HCT116 (cell line): ENCODE measurements at regions not wholly inside any gene's neighbourhood (a gene's known extent, or its start where the extent isn't known, plus 50 kb on each side); places are given as distances from the start of the nearest gene placed in this dataset.

Source experiments
- ATAC-seq: fragments of 200-7000 bp; cut with Tn5 transposase; 2 replicates; pipeline ENCODE4 v1.9.1; 2020; ENCODE audit warnings: mild to moderate bottlenecking, moderate library complexity
- BruUV-seq: library from RNA; stranded (reverse); fragments of 400-500 nt; replicated peaks from 2 replicates; lab custom pipeline; 2021; lab: Mats Ljungman, UMichigan
- CTCF ChIA-PET: fragments of 300-600 bp; sonication (Branson Sonifier 250); formaldehyde crosslinking; loops from one replicate; lab custom pipeline; 2021; ENCODE audit warnings: antibody characterized with exemption; lab: Charles Lee
- POLR2A ChIA-PET: fragments of 300-600, 350-600 bp; sonication (Branson Sonifier 250); formaldehyde crosslinking; loops from one replicate; lab custom pipeline; 2021; ENCODE audit warnings: antibody characterized with exemption; lab: Charles Lee
- RAD21 ChIA-PET, 2 experiments: fragments of 300-600 bp; sonication (Branson Sonifier 250); formaldehyde crosslinking; loops; one replicate each; lab custom pipeline; 2023; ENCODE audit warnings: low total read pairs in 2 of 2; ENCODE audit not compliant: uncharacterized antibody in 2 of 2, unreplicated experiment in 2 of 2, low non-redundant PET in 1 of 2; lab: Charles Lee
- DNase-seq: peaks from one replicate; pipeline ENCODE4 v3.0.0-alpha.2; 2010; ENCODE audit warnings: low read depth, low spot score
- H2AFZ ChIP-seq: fragments of 200-600 bp; shearing (Covaris generic), sonication (generic); 2 replicates; pipeline ENCODE4 v1.6.1; 2017; ENCODE audit warnings: low read depth, mixed run types, mixed read lengths, antibody characterized with exemption, low read length; ENCODE audit not compliant: poor library complexity, severe bottlenecking
- H3K27ac ChIP-seq: 2 replicates; pipeline ENCODE4 v1.5.1; 2012; ENCODE audit warnings: low read depth, low read length
- H3K27me3 ChIP-seq: fragments of 200-600 bp; sonication (generic); 2 replicates; pipeline ENCODE4 v1.6.1; 2016; ENCODE audit warnings: mixed run types, low read length, mixed read lengths; ENCODE audit not compliant: insufficient read depth
- H3K36me3 ChIP-seq, 2 experiments: fragments of 200-500 bp in 1 of 2; fragments of 200-600 bp in 1 of 2; sonication (Bioruptor generic) in 1 of 2; sonication (generic) in 1 of 2; 2 replicates each; pipeline versions ENCODE4 v1.5.1 to v1.6.1; 2014 to 2016; ENCODE audit warnings: low read length in 2 of 2, inconsistent platforms in 1 of 2, mixed read lengths in 1 of 2, mixed run types in 1 of 2; ENCODE audit not compliant: insufficient read depth in 2 of 2, control insufficient read depth in 1 of 2
- H3K4me1 ChIP-seq, 2 experiments: fragments of 200-600 bp in 1 of 2; sonication (generic) in 1 of 2; 2 replicates each; pipeline versions ENCODE4 v1.5.1 to v1.6.1; 2012 to 2017; ENCODE audit warnings: low read length in 2 of 2, inconsistent platforms in 1 of 2, mild to moderate bottlenecking in 1 of 2, mixed read lengths in 1 of 2, mixed run types in 1 of 2, moderate library complexity in 1 of 2; ENCODE audit not compliant: insufficient read depth in 2 of 2, control insufficient read depth in 1 of 2
- H3K4me2 ChIP-seq: fragments of 200-600 bp; sonication (generic); 2 replicates; pipeline ENCODE4 v1.6.1; 2017; ENCODE audit warnings: mixed run types, low read length, mixed read lengths
- H3K4me3 ChIP-seq, 2 experiments: fragments of 200-600 bp in 1 of 2; sonication (generic) in 1 of 2; replicated peaks in 1 of 2; 2 replicates each; pipeline ENCODE4 v1.5.1; 2011 to 2016; ENCODE audit warnings: low read length in 2 of 2, control low read depth in 1 of 2, low read depth in 1 of 2, mild to moderate bottlenecking in 1 of 2, mixed read lengths in 1 of 2, mixed run types in 1 of 2
- H3K79me2 ChIP-seq: fragments of 200-600 bp; sonication (generic); 2 replicates; pipeline ENCODE4 v1.6.1; 2017; ENCODE audit warnings: mild to moderate bottlenecking, mixed run types, low read length, moderate library complexity, mixed read lengths; ENCODE audit not compliant: insufficient read depth
- H3K9ac ChIP-seq: fragments of 200-600 bp; sonication (generic); 2 replicates; pipeline ENCODE4 v1.6.1; 2016; ENCODE audit warnings: low read length, mixed read lengths
- H3K9me2 ChIP-seq: fragments of 200-600 bp; sonication (generic), shearing (Covaris generic); 2 replicates; pipeline ENCODE4 v1.6.1; 2017; ENCODE audit warnings: mixed run types, mild to moderate bottlenecking, moderate library complexity; ENCODE audit not compliant: insufficient read depth
- H3K9me3 ChIP-seq, 2 experiments: fragments of 200-500 bp in 1 of 2; fragments of 200-600 bp in 1 of 2; sonication (Bioruptor generic) in 1 of 2; sonication (generic) in 1 of 2; 2 replicates each; pipeline ENCODE4 v1.6.1; 2014 to 2017; ENCODE audit warnings: low read length in 2 of 2, mixed read lengths in 2 of 2, inconsistent platforms in 1 of 2, low read depth in 1 of 2, mild to moderate bottlenecking in 1 of 2, mixed run types in 1 of 2, moderate library complexity in 1 of 2; ENCODE audit not compliant: control insufficient read depth in 1 of 2, insufficient read depth in 1 of 2
- H4K20me1 ChIP-seq: fragments of 200-600 bp; sonication (generic), shearing (Covaris generic); 2 replicates; pipeline ENCODE4 v1.6.1; 2017; ENCODE audit warnings: mixed run types, mild to moderate bottlenecking, moderate library complexity; ENCODE audit not compliant: insufficient read depth
- CBX3 ChIP-seq: IDR thresholded peaks from 2 replicates; pipeline ENCODE4 v1.6.1; 2012; ENCODE audit warnings: low read depth
- EGR1 ChIP-seq: IDR thresholded peaks from 2 replicates; pipeline ENCODE4 v1.6.1; 2012; ENCODE audit warnings: low read depth
- EZH2 ChIP-seq: fragments of 200-600 bp; sonication (generic); IDR thresholded peaks from 2 replicates; pipeline ENCODE4 v1.6.1; 2017; ENCODE audit warnings: antibody characterized with exemption, mixed run types
- JUND ChIP-seq: IDR thresholded peaks from 2 replicates; pipeline ENCODE4 v1.6.1; 2012
- MAX ChIP-seq: IDR thresholded peaks from 2 replicates; pipeline ENCODE4 v1.6.1; 2012
- POLR2A ChIP-seq: IDR thresholded peaks from 2 replicates; pipeline ENCODE4 v1.7.0; 2011; ENCODE audit warnings: borderline replicate concordance; ENCODE audit not compliant: insufficient read depth, insufficient read length; ENCODE audit errors: extremely low read depth
- POLR2AphosphoS5 ChIP-seq: IDR thresholded peaks from 2 replicates; pipeline ENCODE4 v1.6.1; 2011; ENCODE audit warnings: mild to moderate bottlenecking, low read depth, low read length, moderate library complexity
- SIN3A ChIP-seq: IDR thresholded peaks from 2 replicates; pipeline ENCODE4 v1.6.1; 2012; ENCODE audit warnings: low read depth
- SP1 ChIP-seq: IDR thresholded peaks from 2 replicates; pipeline ENCODE4 v1.6.1; 2012; ENCODE audit warnings: low read depth
- SRF ChIP-seq: IDR thresholded peaks from 2 replicates; pipeline ENCODE4 v1.6.1; 2012; ENCODE audit warnings: low read depth
- ZFX ChIP-seq: fragments of 450-650 bp; IDR thresholded peaks from 2 replicates; pipeline ENCODE4 v1.6.1; 2017
- ZNF274 ChIP-seq: fragments of 200-500 bp; sonication (Bioruptor generic); IDR thresholded peaks from 2 replicates; pipeline ENCODE4 v1.6.1; 2014; ENCODE audit warnings: mild to moderate bottlenecking, low read depth, low read length, inconsistent platforms
- intact Hi-C: fragments of 100-400 bp; cut with micrococcal nuclease; formaldehyde crosslinking; loops from 2 replicates; pipeline ENCODE4 v1.10.0; 2022
- TF ChIP-seq, protein P1 (sequence below): IDR thresholded peaks from 2 replicates; pipeline ENCODE4 v1.6.1; 2012; ENCODE audit warnings: low read depth

DNA sequence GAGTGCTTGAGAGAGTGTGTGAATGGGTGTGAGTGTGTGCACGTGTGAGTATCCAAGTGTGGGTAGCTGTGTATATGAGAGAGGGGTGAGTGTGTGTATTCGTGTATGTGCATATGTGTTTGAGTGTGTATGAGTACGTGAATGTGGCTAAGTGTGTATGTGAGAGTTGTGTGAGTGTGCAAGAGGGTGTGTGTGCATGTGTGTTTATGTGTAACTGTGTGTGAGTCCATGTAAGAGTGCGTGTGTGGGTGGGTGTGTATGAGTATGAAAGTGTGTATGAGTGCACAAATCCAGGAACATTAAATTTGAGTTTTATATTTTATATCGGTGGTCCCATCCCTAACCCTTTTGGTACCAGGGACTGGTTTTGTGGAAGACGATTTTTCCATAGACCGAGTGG, 156.4 kb downstream of the TENT4A start:
- CTCF ChIA-PET = no interaction called here
- no peak overlapping the region for H3K4me2 ChIP-seq
- TF ChIP-seq CBX3 (no peak), EZH2 (no peak), ZNF274 (no peak), SP1 (no peak)
- TF ChIP-seq, protein P1, sequence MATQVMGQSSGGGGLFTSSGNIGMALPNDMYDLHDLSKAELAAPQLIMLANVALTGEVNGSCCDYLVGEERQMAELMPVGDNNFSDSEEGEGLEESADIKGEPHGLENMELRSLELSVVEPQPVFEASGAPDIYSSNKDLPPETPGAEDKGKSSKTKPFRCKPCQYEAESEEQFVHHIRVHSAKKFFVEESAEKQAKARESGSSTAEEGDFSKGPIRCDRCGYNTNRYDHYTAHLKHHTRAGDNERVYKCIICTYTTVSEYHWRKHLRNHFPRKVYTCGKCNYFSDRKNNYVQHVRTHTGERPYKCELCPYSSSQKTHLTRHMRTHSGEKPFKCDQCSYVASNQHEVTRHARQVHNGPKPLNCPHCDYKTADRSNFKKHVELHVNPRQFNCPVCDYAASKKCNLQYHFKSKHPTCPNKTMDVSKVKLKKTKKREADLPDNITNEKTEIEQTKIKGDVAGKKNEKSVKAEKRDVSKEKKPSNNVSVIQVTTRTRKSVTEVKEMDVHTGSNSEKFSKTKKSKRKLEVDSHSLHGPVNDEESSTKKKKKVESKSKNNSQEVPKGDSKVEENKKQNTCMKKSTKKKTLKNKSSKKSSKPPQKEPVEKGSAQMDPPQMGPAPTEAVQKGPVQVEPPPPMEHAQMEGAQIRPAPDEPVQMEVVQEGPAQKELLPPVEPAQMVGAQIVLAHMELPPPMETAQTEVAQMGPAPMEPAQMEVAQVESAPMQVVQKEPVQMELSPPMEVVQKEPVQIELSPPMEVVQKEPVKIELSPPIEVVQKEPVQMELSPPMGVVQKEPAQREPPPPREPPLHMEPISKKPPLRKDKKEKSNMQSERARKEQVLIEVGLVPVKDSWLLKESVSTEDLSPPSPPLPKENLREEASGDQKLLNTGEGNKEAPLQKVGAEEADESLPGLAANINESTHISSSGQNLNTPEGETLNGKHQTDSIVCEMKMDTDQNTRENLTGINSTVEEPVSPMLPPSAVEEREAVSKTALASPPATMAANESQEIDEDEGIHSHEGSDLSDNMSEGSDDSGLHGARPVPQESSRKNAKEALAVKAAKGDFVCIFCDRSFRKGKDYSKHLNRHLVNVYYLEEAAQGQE = no peak
- TF ChIP-seq, all 23 proteins: peak for 0
- Histone ChIP-seq H3K4me1 (no peaks in the 10 kb centered on the region), H2AFZ (no peak overlapping the region), H3K9me3 (no peaks in the 10 kb centered on the region), H3K9ac (no peak overlapping the region), H4K20me1 (no peaks in the 10 kb centered on the region), H3K9me2 (no peaks in the 10 kb centered on the region), H3K27me3 (no peaks in the 10 kb centered on the region; the same call in 1 of the 2 replicates), H3K4me3 (no peak overlapping the region), H3K36me3 (no peaks in the 10 kb centered on the region), H3K27ac (no peak overlapping the region), H3K79me2 (no peaks in the 10 kb centered on the region)
- ChIA-PET POLR2A (no interaction called here), RAD21 (no interaction called here)
- intact Hi-C loops = no loop called here
- BruUV-seq = no TSS peak
- ATAC-seq = no peak
- DNase-seq = no peak

DNA sequence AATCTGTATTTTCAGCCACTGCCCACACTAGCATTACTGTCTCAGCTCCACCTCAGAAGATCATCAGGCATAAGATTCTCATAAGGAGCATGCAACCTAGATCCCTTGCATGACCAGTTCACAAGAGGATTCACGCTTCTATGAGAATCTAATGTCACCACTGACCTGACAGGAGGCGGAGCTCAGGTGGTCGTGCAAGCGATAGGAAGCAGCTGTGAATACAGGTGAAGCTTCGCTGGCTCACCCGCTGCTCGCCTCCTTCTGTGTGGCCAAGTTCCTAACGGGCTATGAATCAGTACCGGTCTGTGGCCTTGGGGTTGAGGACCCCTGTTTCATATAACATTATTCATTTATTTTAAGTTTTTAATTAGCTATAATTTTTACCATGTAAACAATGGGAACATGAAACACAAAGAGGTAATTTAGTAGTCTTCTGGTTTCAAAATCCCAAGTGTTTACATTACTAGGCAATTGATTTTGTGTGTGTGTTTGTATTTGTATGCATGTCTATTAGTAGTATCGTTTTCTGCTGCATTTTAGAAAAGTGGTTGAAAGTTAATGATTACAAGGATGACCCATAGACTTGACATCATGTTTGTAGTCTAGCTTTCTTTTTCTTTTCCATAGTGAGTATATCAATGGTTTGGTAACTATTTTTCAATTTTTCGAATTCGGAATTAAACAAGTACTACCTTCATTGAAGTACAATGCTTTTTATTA, 159.4 kb downstream of the TENT4A start:
- intact Hi-C loops = no loop called here
- no peak for ATAC-seq
- Histone ChIP-seq H3K4me2 (no peak overlapping the region), H3K9me3 (no peaks in the 10 kb centered on the region), H3K36me3 (no peaks in the 10 kb centered on the region), H3K27ac (no peak overlapping the region), H2AFZ (no peak overlapping the region), H4K20me1 (no peaks in the 10 kb centered on the region), H3K9ac (no peak overlapping the region), H3K4me1 (no peaks in the 10 kb centered on the region), H3K4me3 (no peak overlapping the region), H3K9me2 (no peaks in the 10 kb centered on the region), H3K27me3 (no peaks in the 10 kb centered on the region), H3K79me2 (no peaks in the 10 kb centered on the region)
- ChIA-PET CTCF (no interaction called here), RAD21 (no interaction called here), POLR2A (no interaction called here)
- DNase-seq = no peak
- no TSS peak for BruUV-seq
- TF ChIP-seq MAX (no peak), POLR2A (no peak), POLR2AphosphoS5 (no peak), JUND (no peak), SP1 (no peak), ZFX (no peak), SIN3A (no peak), SRF (no peak), ZNF274 (no peak), EGR1 (no peak)
- TF ChIP-seq, protein P1 = no peak
